Astrocyte (in vitro differentiated cells and primary cell): ENCODE measurements at regions not wholly inside any gene's neighbourhood (a gene's known extent, or its start where the extent isn't known, plus 50 kb on each side); places are given as distances from the start of the nearest gene placed in this dataset.

Experiments
- CTCF ChIP-seq: IDR thresholded peaks from 2 replicates; pipeline ENCODE4 v1.5.1; 2011; ENCODE audit warnings: low read depth, mild to moderate bottlenecking, inconsistent platforms, low read length, moderate library complexity; ENCODE audit not compliant: insufficient read depth
- EZH2 ChIP-seq: IDR thresholded peaks from 2 replicates; pipeline ENCODE4 v1.6.1; 2012; ENCODE audit warnings: mild to moderate bottlenecking, low read length, inconsistent platforms; ENCODE audit not compliant: insufficient read depth

GRCh38 chr13:53182724-53183123 is 154.1 kb downstream of the OLFM4 start:
- TF ChIP-seq CTCF, result no peak
- no peak for TF ChIP-seq EZH2
